ENCODE measurements at regions not wholly inside any gene's neighbourhood (a gene's known extent, or its start where the extent isn't known, plus 50 kb on each side); places are given as distances from the start of the nearest gene placed in this dataset.

- no peak for TF ChIP-seq POLR2A (IDR thresholded peaks at IDR 0.05)
- TF ChIP-seq CTCF (IDR thresholded peaks at IDR 0.05): no peak
Observed at GRCh38 chr3:95407709-95408463, 1345.0 kb downstream of the NSUN3 start.

Measured in body of pancreas (tissue), 4 donors.